HepG2 (cell line): ENCODE measurements at regions not wholly inside any gene's neighbourhood (a gene's known extent, or its start where the extent isn't known, plus 50 kb on each side); places are given as distances from the start of the nearest gene placed in this dataset.
A peak's percentile ranks its signal among the peaks of the same experiment; 100 is the strongest.

Experiments used
- ATF7-NPFF ChIP-seq: sonication (generic); formaldehyde crosslinking; IDR thresholded peaks from 2 replicates; pipeline ENCODE4 v1.8.1; 2023; ENCODE audit warnings: mild to moderate bottlenecking, low read depth, missing genetic modification reagents, moderate library complexity
- EED ChIP-seq: sonication (generic); formaldehyde crosslinking; IDR thresholded peaks from 2 replicates; pipeline ENCODE4 v1.5.0; 2020; ENCODE audit warnings: mild to moderate bottlenecking, missing genetic modification reagents
- EP300 ChIP-seq, 3 experiments: sonication (generic) in 1 of 3; formaldehyde crosslinking in 1 of 3; IDR thresholded peaks; 2 replicates each; pipeline versions ENCODE4 v1.5.1 to v1.6.1; 2011 to 2020; ENCODE audit warnings: low read depth in 2 of 3, low read length in 2 of 3, borderline replicate concordance in 1 of 3, improper control_type of control experiment in 1 of 3, mild to moderate bottlenecking in 1 of 3, missing genetic modification reagents in 1 of 3, moderate library complexity in 1 of 3
- HDAC1 ChIP-seq: sonication (generic); formaldehyde crosslinking; IDR thresholded peaks from 2 replicates; pipeline ENCODE4 v1.5.1; 2020; ENCODE audit warnings: mild to moderate bottlenecking, missing genetic modification reagents
- HOXA9 ChIP-seq: sonication (generic); formaldehyde crosslinking; IDR thresholded peaks from 2 replicates; pipeline ENCODE4 v1.8.1; 2022; ENCODE audit warnings: missing genetic modification reagents, mild to moderate bottlenecking, moderate library complexity, borderline replicate concordance
- JUNB ChIP-seq: sonication (generic); formaldehyde crosslinking; IDR thresholded peaks from 2 replicates; pipeline ENCODE4 v1.8.0; 2022; ENCODE audit warnings: missing genetic modification reagents, mild to moderate bottlenecking, borderline replicate concordance
- MED13 ChIP-seq: sonication (generic); formaldehyde crosslinking; IDR thresholded peaks from 2 replicates; pipeline ENCODE4 v1.5.0; 2020; ENCODE audit warnings: missing genetic modification reagents
- RORA ChIP-seq: sonication (generic); formaldehyde crosslinking; IDR thresholded peaks from 2 replicates; pipeline ENCODE4 v1.5.0; 2020; ENCODE audit warnings: mild to moderate bottlenecking, missing genetic modification reagents, moderate library complexity
- ZNF17 ChIP-seq: sonication (generic); formaldehyde crosslinking; IDR thresholded peaks from 2 replicates; pipeline ENCODE4 v1.5.0; 2020; ENCODE audit warnings: mild to moderate bottlenecking, missing genetic modification reagents
- ZNF20 ChIP-seq: sonication (generic); formaldehyde crosslinking; IDR thresholded peaks from 2 replicates; pipeline ENCODE4 v1.4.0; 2020; ENCODE audit warnings: mild to moderate bottlenecking, moderate library complexity, missing genetic modification reagents
- ZNF652 ChIP-seq: IDR thresholded peaks from 2 replicates; pipeline ENCODE4 v1.6.1; 2016; ENCODE audit warnings: low read depth, borderline replicate concordance
- ZNF747 ChIP-seq: sonication (generic); formaldehyde crosslinking; IDR thresholded peaks from 2 replicates; pipeline ENCODE4 v1.8.1; 2023; ENCODE audit warnings: missing genetic modification reagents, mild to moderate bottlenecking, borderline replicate concordance
- ZNF782 ChIP-seq: sonication (generic); formaldehyde crosslinking; IDR thresholded peaks from 2 replicates; pipeline ENCODE4 v1.4.0; 2020; ENCODE audit warnings: missing genetic modification reagents, mild to moderate bottlenecking, borderline replicate concordance
- ZNF792 ChIP-seq: IDR thresholded peaks from 2 replicates; pipeline ENCODE4 v1.6.1; 2016
- TF ChIP-seq, protein P1 (sequence below): IDR thresholded peaks from 2 replicates; pipeline ENCODE4 v1.4.0; 2020; ENCODE audit warnings: mild to moderate bottlenecking, missing genetic modification reagents
- TF ChIP-seq, protein P2 (sequence below): sonication (generic); formaldehyde crosslinking; IDR thresholded peaks from 2 replicates; pipeline ENCODE4 v1.5.1; 2020; ENCODE audit warnings: mild to moderate bottlenecking, missing genetic modification reagents, borderline replicate concordance
- TF ChIP-seq, protein P3 (sequence below): sonication (generic); formaldehyde crosslinking; IDR thresholded peaks from 2 replicates; pipeline ENCODE4 v1.8.1; 2023; ENCODE audit warnings: mild to moderate bottlenecking, moderate library complexity, missing genetic modification reagents

DNA sequence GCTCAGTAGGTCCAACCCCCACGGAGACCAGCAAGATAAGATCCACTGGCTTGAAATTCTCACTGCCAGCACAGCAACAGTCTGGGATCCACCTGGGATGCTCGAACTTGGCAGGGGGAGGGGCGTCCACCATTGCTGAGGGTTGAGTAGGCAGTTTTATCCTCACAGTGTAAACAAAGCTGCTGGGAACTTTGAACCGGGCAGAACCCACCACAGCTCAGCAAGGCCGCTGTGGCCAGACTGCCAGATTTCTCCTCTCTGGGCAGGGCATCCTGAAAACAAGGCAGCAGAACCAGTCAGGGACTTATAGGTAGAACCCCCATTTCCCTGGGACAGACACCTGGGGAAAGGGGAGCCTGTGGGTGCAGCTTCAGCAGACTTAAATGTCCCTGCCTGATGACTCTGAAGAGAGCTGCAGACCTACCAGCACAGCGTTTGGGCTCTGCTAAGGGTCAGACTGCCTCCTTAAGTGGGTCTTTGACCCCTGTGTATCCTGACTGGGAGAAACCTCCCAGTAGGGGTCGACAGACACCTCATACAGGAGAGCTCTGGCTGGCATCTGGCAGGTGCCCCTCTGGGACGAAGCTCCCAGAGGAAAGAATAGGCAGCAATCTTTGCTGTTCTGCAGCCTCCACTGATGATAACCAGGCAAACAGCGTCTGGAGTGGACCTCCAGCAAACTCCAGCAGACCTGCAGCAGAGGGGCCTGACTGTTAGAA lies 782.4 kb upstream of the EYS start (continued):
- TF ChIP-seq, protein P1, sequence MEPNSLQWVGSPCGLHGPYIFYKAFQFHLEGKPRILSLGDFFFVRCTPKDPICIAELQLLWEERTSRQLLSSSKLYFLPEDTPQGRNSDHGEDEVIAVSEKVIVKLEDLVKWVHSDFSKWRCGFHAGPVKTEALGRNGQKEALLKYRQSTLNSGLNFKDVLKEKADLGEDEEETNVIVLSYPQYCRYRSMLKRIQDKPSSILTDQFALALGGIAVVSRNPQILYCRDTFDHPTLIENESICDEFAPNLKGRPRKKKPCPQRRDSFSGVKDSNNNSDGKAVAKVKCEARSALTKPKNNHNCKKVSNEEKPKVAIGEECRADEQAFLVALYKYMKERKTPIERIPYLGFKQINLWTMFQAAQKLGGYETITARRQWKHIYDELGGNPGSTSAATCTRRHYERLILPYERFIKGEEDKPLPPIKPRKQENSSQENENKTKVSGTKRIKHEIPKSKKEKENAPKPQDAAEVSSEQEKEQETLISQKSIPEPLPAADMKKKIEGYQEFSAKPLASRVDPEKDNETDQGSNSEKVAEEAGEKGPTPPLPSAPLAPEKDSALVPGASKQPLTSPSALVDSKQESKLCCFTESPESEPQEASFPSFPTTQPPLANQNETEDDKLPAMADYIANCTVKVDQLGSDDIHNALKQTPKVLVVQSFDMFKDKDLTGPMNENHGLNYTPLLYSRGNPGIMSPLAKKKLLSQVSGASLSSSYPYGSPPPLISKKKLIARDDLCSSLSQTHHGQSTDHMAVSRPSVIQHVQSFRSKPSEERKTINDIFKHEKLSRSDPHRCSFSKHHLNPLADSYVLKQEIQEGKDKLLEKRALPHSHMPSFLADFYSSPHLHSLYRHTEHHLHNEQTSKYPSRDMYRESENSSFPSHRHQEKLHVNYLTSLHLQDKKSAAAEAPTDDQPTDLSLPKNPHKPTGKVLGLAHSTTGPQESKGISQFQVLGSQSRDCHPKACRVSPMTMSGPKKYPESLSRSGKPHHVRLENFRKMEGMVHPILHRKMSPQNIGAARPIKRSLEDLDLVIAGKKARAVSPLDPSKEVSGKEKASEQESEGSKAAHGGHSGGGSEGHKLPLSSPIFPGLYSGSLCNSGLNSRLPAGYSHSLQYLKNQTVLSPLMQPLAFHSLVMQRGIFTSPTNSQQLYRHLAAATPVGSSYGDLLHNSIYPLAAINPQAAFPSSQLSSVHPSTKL: peak; percentile 77
- TF ChIP-seq ZNF20: no peak
- TF ChIP-seq HDAC1: peak; percentile 47; the same call in 1 of the 2 replicates
- TF ChIP-seq ZNF17 (CRISPR knock-in tag): no peak
- TF ChIP-seq ZNF792: peak; percentile 70; the same call in 1 of the 2 replicates
- TF ChIP-seq RORA (CRISPR knock-in tag): no peak
- TF ChIP-seq, protein P2, sequence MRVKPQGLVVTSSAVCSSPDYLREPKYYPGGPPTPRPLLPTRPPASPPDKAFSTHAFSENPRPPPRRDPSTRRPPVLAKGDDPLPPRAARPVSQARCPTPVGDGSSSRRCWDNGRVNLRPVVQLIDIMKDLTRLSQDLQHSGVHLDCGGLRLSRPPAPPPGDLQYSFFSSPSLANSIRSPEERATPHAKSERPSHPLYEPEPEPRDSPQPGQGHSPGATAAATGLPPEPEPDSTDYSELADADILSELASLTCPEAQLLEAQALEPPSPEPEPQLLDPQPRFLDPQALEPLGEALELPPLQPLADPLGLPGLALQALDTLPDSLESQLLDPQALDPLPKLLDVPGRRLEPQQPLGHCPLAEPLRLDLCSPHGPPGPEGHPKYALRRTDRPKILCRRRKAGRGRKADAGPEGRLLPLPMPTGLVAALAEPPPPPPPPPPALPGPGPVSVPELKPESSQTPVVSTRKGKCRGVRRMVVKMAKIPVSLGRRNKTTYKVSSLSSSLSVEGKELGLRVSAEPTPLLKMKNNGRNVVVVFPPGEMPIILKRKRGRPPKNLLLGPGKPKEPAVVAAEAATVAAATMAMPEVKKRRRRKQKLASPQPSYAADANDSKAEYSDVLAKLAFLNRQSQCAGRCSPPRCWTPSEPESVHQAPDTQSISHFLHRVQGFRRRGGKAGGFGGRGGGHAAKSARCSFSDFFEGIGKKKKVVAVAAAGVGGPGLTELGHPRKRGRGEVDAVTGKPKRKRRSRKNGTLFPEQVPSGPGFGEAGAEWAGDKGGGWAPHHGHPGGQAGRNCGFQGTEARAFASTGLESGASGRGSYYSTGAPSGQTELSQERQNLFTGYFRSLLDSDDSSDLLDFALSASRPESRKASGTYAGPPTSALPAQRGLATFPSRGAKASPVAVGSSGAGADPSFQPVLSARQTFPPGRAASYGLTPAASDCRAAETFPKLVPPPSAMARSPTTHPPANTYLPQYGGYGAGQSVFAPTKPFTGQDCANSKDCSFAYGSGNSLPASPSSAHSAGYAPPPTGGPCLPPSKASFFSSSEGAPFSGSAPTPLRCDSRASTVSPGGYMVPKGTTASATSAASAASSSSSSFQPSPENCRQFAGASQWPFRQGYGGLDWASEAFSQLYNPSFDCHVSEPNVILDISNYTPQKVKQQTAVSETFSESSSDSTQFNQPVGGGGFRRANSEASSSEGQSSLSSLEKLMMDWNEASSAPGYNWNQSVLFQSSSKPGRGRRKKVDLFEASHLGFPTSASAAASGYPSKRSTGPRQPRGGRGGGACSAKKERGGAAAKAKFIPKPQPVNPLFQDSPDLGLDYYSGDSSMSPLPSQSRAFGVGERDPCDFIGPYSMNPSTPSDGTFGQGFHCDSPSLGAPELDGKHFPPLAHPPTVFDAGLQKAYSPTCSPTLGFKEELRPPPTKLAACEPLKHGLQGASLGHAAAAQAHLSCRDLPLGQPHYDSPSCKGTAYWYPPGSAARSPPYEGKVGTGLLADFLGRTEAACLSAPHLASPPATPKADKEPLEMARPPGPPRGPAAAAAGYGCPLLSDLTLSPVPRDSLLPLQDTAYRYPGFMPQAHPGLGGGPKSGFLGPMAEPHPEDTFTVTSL (CRISPR knock-in tag): 0 out of 2 replicates have a peak, but pooled peaks have one; percentile 34
- no peak for TF ChIP-seq JUNB (CRISPR knock-in tag)
- peak in 1 of 2 experiments; percentile 46; a peak in 1 of 4 replicates for TF ChIP-seq EP300 (IDR thresholded peaks at IDR 0.05; ENCODE audit: low read depth in 2 of 2, low read length in 2 of 2)
- no peak for TF ChIP-seq EP300 (CRISPR knock-in tag; IDR thresholded peaks at IDR 0.05; ENCODE audit: borderline replicate concordance)
- TF ChIP-seq, protein P3, sequence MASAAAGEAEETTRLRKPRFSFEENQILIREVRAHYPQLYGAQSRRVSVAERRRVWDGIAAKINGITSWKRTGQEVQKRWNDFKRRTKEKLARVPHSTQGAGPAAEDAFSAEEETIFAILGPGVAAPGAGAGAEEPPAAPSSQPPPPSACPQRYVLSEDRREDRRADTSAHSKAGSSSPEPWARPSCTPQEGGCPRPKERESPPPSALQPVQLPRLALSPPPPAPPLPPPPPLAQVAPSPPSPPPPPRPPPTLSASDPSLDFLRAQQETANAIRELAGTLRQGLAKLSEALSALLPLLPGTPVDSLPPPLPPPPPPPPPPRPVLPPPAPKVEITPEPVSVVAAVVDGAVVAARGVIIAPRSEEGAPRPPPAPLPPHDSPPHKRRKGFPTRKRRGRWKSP (CRISPR knock-in tag): no peak
- TF ChIP-seq HOXA9: no peak
- TF ChIP-seq ATF7-NPFF (CRISPR knock-in tag): no peak
- TF ChIP-seq ZNF652 (CRISPR knock-in tag): no peak
- no peak for TF ChIP-seq ZNF747 (CRISPR knock-in tag)
- TF ChIP-seq MED13 (CRISPR knock-in tag): no peak
- no peak for TF ChIP-seq EED
- no peak for TF ChIP-seq ZNF782 (CRISPR knock-in tag)
